ENCODE measurements at regions not wholly inside any gene's neighbourhood (a gene's known extent, or its start where the extent isn't known, plus 50 kb on each side); places are given as distances from the start of the nearest gene placed in this dataset.

GRCh38 chr4:134773497-134774000, 572.0 kb upstream of the PABPC4L start:
- Mint-ChIP-seq H3K4me1 (ENCODE audit: low read depth, unreplicated experiment) (no peaks in the 10 kb centered on the region), H3K27ac (ENCODE audit: unreplicated experiment) (no peak overlapping the region), H3K9me3 (ENCODE audit: unreplicated experiment) (no peaks in the 10 kb centered on the region), H3K27me3 (ENCODE audit: low read depth, unreplicated experiment) (no peaks in the 10 kb centered on the region), H3K4me3 (ENCODE audit: unreplicated experiment) (no peak overlapping the region), H3K36me3 (ENCODE audit: low read depth, unreplicated experiment) (no peaks in the 10 kb centered on the region)
- FAIRE-seq = no peak
- H3K4me1 ChIP-seq (ENCODE audit: insufficient read depth, low read length) = no peaks in the 10 kb centered on the region
- H2AFZ ChIP-seq (ENCODE audit: low read depth, low read length) = no peak overlapping the region
- no peak overlapping the region for H3K9ac ChIP-seq (ENCODE audit: low read length)
- no peak overlapping the region for H3K4me3 ChIP-seq (ENCODE audit: insufficient read depth, low read depth, low read length)
- no peaks in the 10 kb centered on the region for H3K9me3 ChIP-seq (ENCODE audit: insufficient read depth, low read depth, low read length)
- H3K4me2 ChIP-seq (ENCODE audit: low read length) = no peak overlapping the region
- H3K27ac ChIP-seq (ENCODE audit: low read depth, low read length) = no peak overlapping the region
- no peak for TF ChIP-seq EZH2 (IDR thresholded peaks at IDR 0.05; ENCODE audit: insufficient read depth, low read length)
- no peak for TF ChIP-seq CTCF (IDR thresholded peaks at IDR 0.05; ENCODE audit: insufficient read depth, low read depth, low read length)
- H3K27me3 ChIP-seq (ENCODE audit: insufficient read depth, low read length) = no peaks in the 10 kb centered on the region
- H4K20me1 ChIP-seq (ENCODE audit: insufficient read depth, low read length) = no peaks in the 10 kb centered on the region
- no peak for DNase-seq (ENCODE audit: low read depth)
- H3K36me3 ChIP-seq (ENCODE audit: insufficient read depth, low read length) = no peaks in the 10 kb centered on the region
- H3K79me2 ChIP-seq (ENCODE audit: insufficient read depth, low read length) = no peaks in the 10 kb centered on the region

GRCh38 chr4:134762053-134762452, 560.5 kb upstream of the PABPC4L start:
- Histone ChIP-seq H3K27me3 (ENCODE audit: insufficient read depth, low read length) (no peaks in the 10 kb centered on the region), H2AFZ (ENCODE audit: low read depth, low read length) (no peak overlapping the region), H3K4me3 (ENCODE audit: insufficient read depth, low read depth, low read length) (no peak overlapping the region), H3K9ac (ENCODE audit: low read length) (no peak overlapping the region), H3K36me3 (ENCODE audit: insufficient read depth, low read length) (no peaks in the 10 kb centered on the region), H4K20me1 (ENCODE audit: insufficient read depth, low read length) (no peaks in the 10 kb centered on the region), H3K27ac (ENCODE audit: low read depth, low read length) (no peak overlapping the region), H3K4me2 (ENCODE audit: low read length) (no peak overlapping the region), H3K9me3 (ENCODE audit: insufficient read depth, low read depth, low read length) (no peaks in the 10 kb centered on the region), H3K79me2 (ENCODE audit: insufficient read depth, low read length) (no peaks in the 10 kb centered on the region), H3K4me1 (ENCODE audit: insufficient read depth, low read length) (no peaks in the 10 kb centered on the region)
- Mint-ChIP-seq H3K27ac (ENCODE audit: unreplicated experiment) (no peak overlapping the region), H3K27me3 (ENCODE audit: low read depth, unreplicated experiment) (no peaks in the 10 kb centered on the region), H3K4me1 (ENCODE audit: low read depth, unreplicated experiment) (no peaks in the 10 kb centered on the region), H3K9me3 (ENCODE audit: unreplicated experiment) (no peaks in the 10 kb centered on the region), H3K36me3 (ENCODE audit: low read depth, unreplicated experiment) (no peaks in the 10 kb centered on the region), H3K4me3 (ENCODE audit: unreplicated experiment) (no peak overlapping the region)
- FAIRE-seq (no peak), DNase-seq (ENCODE audit: low read depth) (no peak)
- TF ChIP-seq EZH2 (IDR thresholded peaks at IDR 0.05; ENCODE audit: insufficient read depth, low read length) = no peak
- no peak for TF ChIP-seq CTCF (IDR thresholded peaks at IDR 0.05; ENCODE audit: insufficient read depth, low read depth, low read length)

GRCh38 chr4:134756421-134756820, 554.8 kb upstream of the PABPC4L start:
- FAIRE-seq (no peak), DNase-seq (ENCODE audit: low read depth) (no peak)
- no peaks in the 10 kb centered on the region for H3K27me3 ChIP-seq (ENCODE audit: insufficient read depth, low read length)
- Mint-ChIP-seq H3K27ac (ENCODE audit: unreplicated experiment) (no peak overlapping the region), H3K36me3 (ENCODE audit: low read depth, unreplicated experiment) (no peaks in the 10 kb centered on the region), H3K9me3 (ENCODE audit: unreplicated experiment) (no peaks in the 10 kb centered on the region), H3K4me3 (ENCODE audit: unreplicated experiment) (no peak overlapping the region), H3K4me1 (ENCODE audit: low read depth, unreplicated experiment) (no peaks in the 10 kb centered on the region), H3K27me3 (ENCODE audit: low read depth, unreplicated experiment) (no peaks in the 10 kb centered on the region)
- no peak overlapping the region for H2AFZ ChIP-seq (ENCODE audit: low read depth, low read length)
- no peaks in the 10 kb centered on the region for H3K79me2 ChIP-seq (ENCODE audit: insufficient read depth, low read length)
- H3K4me3 ChIP-seq (ENCODE audit: insufficient read depth, low read depth, low read length) = no peak overlapping the region
- H3K36me3 ChIP-seq (ENCODE audit: insufficient read depth, low read length) = no peaks in the 10 kb centered on the region
- no peak overlapping the region for H3K27ac ChIP-seq (ENCODE audit: low read depth, low read length)
- H3K9ac ChIP-seq (ENCODE audit: low read length) = no peak overlapping the region
- no peaks in the 10 kb centered on the region for H3K4me1 ChIP-seq (ENCODE audit: insufficient read depth, low read length)
- no peaks in the 10 kb centered on the region for H4K20me1 ChIP-seq (ENCODE audit: insufficient read depth, low read length)
- no peaks in the 10 kb centered on the region for H3K9me3 ChIP-seq (ENCODE audit: insufficient read depth, low read depth, low read length)
- H3K4me2 ChIP-seq (ENCODE audit: low read length) = no peak overlapping the region
- no peak for TF ChIP-seq CTCF (IDR thresholded peaks at IDR 0.05; ENCODE audit: insufficient read depth, low read depth, low read length)
- no peak for TF ChIP-seq EZH2 (IDR thresholded peaks at IDR 0.05; ENCODE audit: insufficient read depth, low read length)

Data from astrocyte (in vitro differentiated cells and primary cell).